H4 (cell line): ENCODE measurements at regions not wholly inside any gene's neighbourhood (a gene's known extent, or its start where the extent isn't known, plus 50 kb on each side); places are given as distances from the start of the nearest gene placed in this dataset.

Experiments used
- DNase-seq: peaks from one replicate; pipeline ENCODE4 v3.0.0-alpha.2; 2015; ENCODE audit warnings: low spot score

- DNase-seq = peak; percentile 37
These were observed 900.3 kb downstream of the PCDH7 start for GRCh38 chr4:31620476-31620875.

GRCh38 chr4:31645236-31645635, 925.1 kb downstream of the PCDH7 start:
- DNase-seq = no peak

DNA sequence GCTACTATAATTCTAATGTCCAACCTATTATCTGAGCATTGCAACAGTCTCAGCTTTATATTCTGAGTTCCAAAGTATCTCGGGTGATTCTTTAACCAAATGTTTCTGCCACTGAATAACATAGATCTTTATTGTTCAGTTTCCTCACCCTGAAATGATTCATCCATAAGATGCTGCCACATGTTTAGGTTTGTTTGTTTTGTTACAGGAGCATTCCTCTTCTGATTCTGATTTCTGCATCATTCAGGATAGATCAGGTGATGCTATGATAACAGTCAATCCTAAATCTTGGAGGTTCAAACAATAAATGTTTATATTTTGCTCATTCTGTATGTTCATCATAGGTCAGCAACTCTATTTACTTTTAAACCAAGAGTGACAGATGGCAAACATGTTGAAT, 927.6 kb downstream of the PCDH7 start:
- DNase-seq = no peak

- DNase-seq = no peak
These were observed 929.7 kb downstream of the PCDH7 start for GRCh38 chr4:31649878-31650277.

DNA sequence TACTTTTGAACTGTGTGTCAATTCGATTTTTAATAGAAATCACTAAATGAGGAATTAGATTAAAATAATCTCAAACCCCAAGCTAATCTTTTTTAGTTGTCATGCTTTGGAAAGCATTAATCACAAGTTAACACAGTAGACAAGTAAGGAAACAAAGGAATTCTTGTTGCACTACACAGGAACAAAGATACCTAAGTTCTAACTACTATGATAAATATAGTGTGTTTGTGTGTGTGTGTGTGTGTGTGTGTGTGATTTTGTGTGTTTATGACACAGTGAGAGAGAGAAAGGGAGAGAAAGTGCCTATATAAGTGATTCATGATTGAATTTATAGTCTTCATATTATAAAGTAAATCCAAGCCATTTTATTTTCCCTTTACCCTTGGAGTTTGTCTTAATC, 931.4 kb downstream of the PCDH7 start:
- DNase-seq = no peak

GRCh38 chr4:31655328-31655727, 935.2 kb downstream of the PCDH7 start:
- DNase-seq = no peak

DNA sequence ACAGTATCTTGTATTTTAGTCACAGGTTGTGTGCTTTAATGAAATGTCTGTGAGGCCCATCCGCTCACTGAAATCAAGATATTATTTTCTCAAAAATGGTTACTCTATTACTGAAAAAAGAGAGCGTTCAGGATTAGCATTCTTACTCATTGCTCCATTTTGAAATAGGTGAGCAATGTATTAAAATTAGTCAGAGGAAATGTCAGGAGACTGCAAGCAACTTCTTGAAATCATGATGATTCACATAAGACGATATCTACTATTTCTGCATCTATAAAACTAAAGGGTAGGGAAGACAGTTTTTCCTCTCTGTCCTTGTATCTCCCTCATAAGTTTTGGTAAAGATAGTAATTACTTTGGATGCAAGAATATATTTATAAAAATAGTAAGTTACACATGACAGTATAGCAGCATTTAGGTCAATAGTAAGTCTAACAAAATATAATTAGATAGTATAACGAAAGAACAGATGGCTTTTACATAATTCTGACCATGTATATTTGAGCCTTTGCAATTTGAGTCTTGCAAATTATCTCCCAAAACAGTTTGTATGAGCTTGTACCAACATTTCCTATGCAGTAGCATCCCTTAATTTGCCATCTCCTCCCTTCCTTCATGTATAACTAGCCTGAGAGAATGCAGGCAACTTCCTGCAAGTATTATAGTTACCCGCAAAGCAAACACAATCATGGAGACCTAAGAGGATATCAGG, 937.8 kb downstream of the PCDH7 start:
- no peak for DNase-seq

GRCh38 chr4:31660916-31661315, 940.7 kb downstream of the PCDH7 start:
- DNase-seq = no peak

- no peak for DNase-seq
These were observed 942.8 kb downstream of the PCDH7 start for GRCh38 chr4:31662951-31663350.

DNA sequence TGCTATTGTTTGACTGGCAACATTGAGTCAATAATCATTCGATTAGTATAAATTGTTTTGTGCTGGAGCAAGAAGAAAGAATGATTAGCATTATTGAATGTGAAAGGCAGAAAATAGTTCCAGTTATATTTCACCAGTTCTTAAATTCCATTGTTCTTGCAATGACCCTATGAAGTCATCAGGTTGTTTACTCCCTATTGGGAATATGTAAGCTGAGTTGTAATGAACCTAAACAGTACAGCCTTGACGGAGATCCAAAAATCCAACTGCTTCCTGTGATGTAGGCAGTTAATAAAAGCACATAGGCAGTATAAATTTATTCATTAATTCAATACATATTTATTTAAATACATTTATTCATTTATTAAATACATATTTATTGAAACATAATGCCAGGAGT, 947.5 kb downstream of the PCDH7 start:
- no peak for DNase-seq

GRCh38 chr4:31674313-31674947, 954.3 kb downstream of the PCDH7 start:
- peak; percentile 32 for DNase-seq

DNA sequence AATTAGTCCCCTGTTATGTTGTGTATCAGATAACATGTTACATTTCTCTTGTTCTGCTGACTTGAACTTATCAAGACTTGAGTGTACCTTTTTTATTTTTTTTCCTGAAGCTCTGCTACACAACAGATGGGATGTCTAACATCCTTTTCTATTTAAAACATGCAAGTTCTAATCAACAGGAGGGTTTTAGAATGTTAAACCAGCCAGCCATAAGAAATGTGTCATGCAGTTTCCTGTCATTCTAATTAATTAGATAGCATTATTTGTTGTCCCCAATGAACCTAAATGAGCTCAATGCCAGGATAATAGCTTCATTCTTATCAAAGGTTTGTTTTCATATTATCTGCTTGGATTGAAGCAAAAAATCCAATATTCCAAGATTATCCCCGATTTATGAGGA, 958.2 kb downstream of the PCDH7 start:
- DNase-seq = no peak

GRCh38 chr4:31682796-31683195, 962.6 kb downstream of the PCDH7 start:
- peak; percentile 27 for DNase-seq

DNA sequence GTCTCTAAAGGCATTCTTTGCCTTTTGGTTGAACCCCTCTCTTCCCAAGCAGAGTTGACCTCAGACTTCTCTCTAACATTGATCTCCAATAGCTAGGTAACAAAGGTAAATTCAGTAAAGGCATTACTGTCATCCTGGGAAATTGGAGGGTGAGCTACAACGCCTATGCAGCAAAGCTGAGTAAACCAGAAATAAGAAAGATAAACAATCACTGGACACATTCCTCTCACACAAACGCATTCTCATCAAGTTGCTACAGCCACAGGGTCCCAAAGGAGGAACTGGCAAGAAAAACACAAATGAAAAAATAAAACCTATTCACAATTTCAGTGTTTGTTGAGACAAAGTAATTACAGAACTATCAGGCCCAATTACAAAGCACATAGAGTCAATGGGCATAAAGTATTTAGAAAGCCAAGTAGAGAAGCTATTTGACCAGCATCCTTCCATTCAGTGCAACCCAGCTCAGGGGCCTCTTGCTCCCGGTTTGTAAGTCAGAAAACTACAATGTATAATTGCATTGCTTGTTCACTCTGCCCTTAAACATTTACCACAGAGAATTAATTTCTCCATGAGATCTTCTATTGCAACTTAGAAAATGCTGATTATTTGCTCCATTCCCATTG, 967.7 kb downstream of the PCDH7 start:
- DNase-seq = no peak

- DNase-seq = no peak
These were observed 972.3 kb downstream of the PCDH7 start for GRCh38 chr4:31692399-31692940.

- DNase-seq = no peak
These were observed 981.1 kb downstream of the PCDH7 start for GRCh38 chr4:31701256-31701655.

- no peak for DNase-seq
These were observed 982.2 kb downstream of the PCDH7 start for GRCh38 chr4:31702326-31702725.

DNA sequence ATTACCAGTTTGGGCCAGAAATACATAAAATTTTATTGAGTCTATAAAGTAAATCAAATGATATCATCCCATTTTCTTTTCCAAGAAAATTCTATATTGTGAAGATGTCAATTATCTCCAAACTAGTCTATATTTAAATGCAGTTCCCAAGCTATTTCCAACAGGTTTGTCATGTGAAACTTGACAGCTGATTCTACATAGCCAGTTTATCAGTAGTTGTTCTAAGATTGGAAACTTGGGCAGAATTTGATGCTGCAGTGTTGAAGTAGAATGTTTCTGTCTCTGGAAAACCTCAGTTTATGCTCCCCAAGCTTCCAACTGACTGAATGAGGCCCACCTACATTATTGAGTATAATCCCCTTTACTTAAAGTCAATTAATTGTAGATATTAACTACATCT, 994.1 kb downstream of the PCDH7 start:
- no peak for DNase-seq

DNA sequence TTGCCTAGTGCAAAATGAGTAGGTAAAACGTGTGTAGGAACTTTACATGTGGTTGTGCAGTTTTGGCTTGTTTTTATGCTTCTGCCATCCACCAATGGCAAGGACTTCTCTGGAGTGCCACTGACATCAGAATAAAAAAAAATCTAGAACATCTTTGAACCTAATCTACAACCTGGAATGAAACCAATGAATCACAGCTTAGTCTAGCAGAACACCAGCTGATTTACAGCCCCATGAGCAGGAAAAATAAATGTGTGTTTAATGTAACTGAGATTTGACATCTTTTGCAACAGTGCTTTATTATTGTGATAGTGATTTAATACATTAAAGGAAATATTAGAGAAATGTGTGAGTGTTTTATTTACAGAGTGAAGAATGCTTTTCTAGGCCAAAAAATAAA, 995.1 kb downstream of the PCDH7 start:
- no peak for DNase-seq

GRCh38 chr4:31727030-31727429, 1006.9 kb downstream of the PCDH7 start:
- DNase-seq = no peak

GRCh38 chr4:31735004-31735403, 1014.8 kb downstream of the PCDH7 start:
- DNase-seq = no peak

DNA sequence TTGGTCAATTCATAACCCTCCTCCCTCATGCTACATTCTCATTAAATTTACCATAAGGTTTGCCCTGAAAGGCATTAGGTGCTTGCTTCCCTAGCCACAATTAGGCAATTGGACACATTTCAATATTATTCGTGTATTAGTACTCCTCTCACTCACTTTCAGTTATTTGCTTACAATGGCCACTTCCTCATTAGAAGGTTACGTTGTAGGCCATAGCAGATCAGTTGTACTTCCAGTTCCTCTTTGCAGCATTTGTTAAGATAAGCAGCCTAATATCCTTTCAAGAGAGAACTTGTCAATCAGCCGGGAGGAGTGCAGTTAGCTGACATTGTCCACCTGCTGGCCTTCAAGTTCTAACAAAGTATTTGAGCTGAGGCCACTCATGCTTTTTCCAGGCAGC, 1017.2 kb downstream of the PCDH7 start:
- DNase-seq = no peak

DNA sequence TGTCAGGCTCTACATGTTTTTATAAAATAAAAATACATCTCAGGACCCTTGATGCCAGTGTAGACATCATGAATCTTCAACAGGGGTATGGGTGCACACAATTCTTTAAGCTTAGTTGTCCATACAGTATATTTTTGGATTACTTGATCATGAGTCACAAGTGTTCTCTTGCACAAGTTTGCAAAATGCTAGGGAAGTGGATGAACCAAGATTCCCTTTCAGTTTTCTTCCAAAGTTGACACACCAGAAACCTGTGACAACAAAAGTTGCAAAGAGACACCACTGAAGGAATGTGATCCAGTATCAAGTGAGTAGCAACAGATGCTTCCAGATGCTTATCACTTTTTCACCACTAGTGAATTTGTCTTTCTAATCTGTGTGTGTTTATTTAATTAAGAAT, 1021.2 kb downstream of the PCDH7 start:
- DNase-seq = no peak
